Common myeloid progenitor, CD34-positive (primary cell): ENCODE measurements at regions not wholly inside any gene's neighbourhood (a gene's known extent, or its start where the extent isn't known, plus 50 kb on each side); places are given as distances from the start of the nearest gene placed in this dataset.

Source experiments
- CTCF ChIA-PET: fragments of 350-600 bp; sonication (Branson Sonifier 250); formaldehyde crosslinking; loops from one replicate; lab custom pipeline; 2021; ENCODE audit warnings: antibody characterized with exemption; lab: Charles Lee
- POLR2A ChIA-PET: fragments of 350-600 bp; sonication (Branson Sonifier 250); formaldehyde crosslinking; loops from one replicate; lab custom pipeline; 2021; ENCODE audit warnings: antibody characterized with exemption; lab: Charles Lee
- DNase-seq, 3 donors: peaks; one replicate each; pipeline versions ENCODE4 v3.0.0 to v3.0.0-alpha.2; 2013
- H3K27ac ChIP-seq, 2 experiments: 1 replicate in 1 of 2; 2 replicates in 1 of 2; pipeline ENCODE4 v1.7.0; 2013; ENCODE audit warnings: inconsistent platforms in 2 of 2, low read length in 2 of 2, mild to moderate bottlenecking in 2 of 2, low read depth in 1 of 2, moderate library complexity in 1 of 2; ENCODE audit not compliant: severe bottlenecking in 2 of 2, insufficient read depth in 1 of 2, poor library complexity in 1 of 2
- H3K27me3 ChIP-seq, 5 experiments: replicated peaks in 2 of 5; 1 replicate in 3 of 5; 2 replicates in 2 of 5; pipeline versions ENCODE4 v1.6.1 to v1.7.0; 2013; ENCODE audit warnings: low read length in 4 of 5, mild to moderate bottlenecking in 2 of 5, moderate library complexity in 2 of 5, inconsistent platforms in 1 of 5; ENCODE audit not compliant: insufficient read depth in 5 of 5, control insufficient read depth in 4 of 5
- H3K36me3 ChIP-seq, 4 experiments: 1 replicate in 2 of 4; 2 replicates in 2 of 4; pipeline versions ENCODE4 v1.6.1 to v1.7.0; 2013; ENCODE audit warnings: low read length in 3 of 4, control low read depth in 1 of 4, mild to moderate bottlenecking in 1 of 4; ENCODE audit not compliant: control insufficient read depth in 4 of 4, insufficient read depth in 4 of 4
- H3K4me1 ChIP-seq, 4 experiments: 1 replicate in 3 of 4; 2 replicates in 1 of 4; pipeline versions ENCODE4 v1.6.1 to v1.7.1; 2013; ENCODE audit warnings: low read length in 3 of 4, mild to moderate bottlenecking in 3 of 4, control low read depth in 1 of 4, inconsistent platforms in 1 of 4, moderate library complexity in 1 of 4; ENCODE audit not compliant: control insufficient read depth in 4 of 4, insufficient read depth in 4 of 4; ENCODE audit errors: control extremely low read depth in 1 of 4
- H3K4me3 ChIP-seq, 7 experiments: 1 replicate in 4 of 7; 2 replicates in 3 of 7; pipeline versions ENCODE4 v1.5.1 to v1.7.0; 2013; ENCODE audit warnings: mild to moderate bottlenecking in 7 of 7, low read length in 6 of 7, moderate library complexity in 6 of 7, inconsistent platforms in 2 of 7, low read depth in 2 of 7, control low read depth in 1 of 7; ENCODE audit not compliant: insufficient read depth in 4 of 7, control insufficient read depth in 1 of 7; ENCODE audit errors: extremely low read depth in 1 of 7
- H3K9me3 ChIP-seq, 5 experiments: 1 replicate in 4 of 5; 2 replicates in 1 of 5; pipeline versions ENCODE4 v1.6.1 to v1.7.1; 2013; ENCODE audit warnings: low read length in 4 of 5, mild to moderate bottlenecking in 2 of 5, inconsistent platforms in 1 of 5, low read depth in 1 of 5, moderate library complexity in 1 of 5; ENCODE audit not compliant: control insufficient read depth in 4 of 5, insufficient read depth in 2 of 5; ENCODE audit errors: control extremely low read depth in 1 of 5
- WGBS: methylation state at CpG from one replicate; pipeline ENCODE4 v1.1.5; 2013; ENCODE audit not compliant: insufficient coverage; 5-methylcytosine and 5-hydroxymethylcytosine counted together

DNA sequence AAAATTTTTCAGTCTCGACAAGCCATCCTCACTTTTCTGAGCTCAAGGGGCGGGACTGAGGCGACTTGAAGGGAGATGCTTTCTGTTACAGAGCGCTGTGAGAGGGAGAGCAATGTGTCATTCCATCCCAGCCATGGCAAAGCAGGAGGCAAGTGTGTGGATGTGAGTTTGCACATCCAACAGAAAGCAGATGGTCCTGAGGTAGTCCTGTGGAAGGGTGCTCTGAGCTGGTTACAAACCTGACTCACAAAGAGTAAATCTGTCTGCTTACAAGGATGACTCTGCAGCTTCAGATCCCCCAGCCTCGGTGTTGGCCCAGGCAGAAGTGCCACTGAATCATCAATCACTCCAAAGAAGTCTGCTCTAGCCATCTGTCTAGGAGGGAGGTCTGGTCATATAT lies 482.0 kb upstream of the DCC start:
- H3K9me3 ChIP-seq = no peaks in the 10 kb centered on the region
- CTCF ChIA-PET = no interaction called here

DNA sequence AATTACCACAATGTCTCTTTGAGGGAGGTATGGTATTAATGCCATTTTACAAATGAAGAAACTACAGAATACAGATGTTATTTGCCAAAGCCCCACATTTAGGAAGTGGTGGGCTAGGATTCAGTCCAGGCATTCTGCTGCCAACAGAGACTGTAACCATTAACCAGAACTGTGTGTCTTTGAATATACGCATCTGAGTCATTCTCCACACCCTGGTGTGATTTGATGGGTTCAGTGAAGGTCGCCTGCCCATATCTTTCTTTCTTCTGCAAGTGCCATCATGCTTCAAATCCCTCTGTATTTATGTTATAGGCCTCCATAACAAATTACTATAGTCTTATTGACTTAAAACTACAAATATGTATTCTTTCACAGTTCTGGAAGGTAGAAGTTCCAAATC lies 479.0 kb upstream of the DCC start:
- H3K27ac ChIP-seq = no peak overlapping the region
- no peaks in the 10 kb centered on the region for H3K4me1 ChIP-seq
- H3K4me3 ChIP-seq = no peak overlapping the region
- no peak for DNase-seq
- ChIA-PET POLR2A (no interaction called here), CTCF (no interaction called here)
- H3K9me3 ChIP-seq = no peaks in the 10 kb centered on the region
- H3K27me3 ChIP-seq = no peaks in the 10 kb centered on the region
- no CpG with 5 or more reads among the region's 2 CpGs for WGBS
- H3K36me3 ChIP-seq = no peaks in the 10 kb centered on the region

More for the DNA sequence above, 482.0 kb upstream of the DCC start:
- DNase-seq = no peak
- POLR2A ChIA-PET = no interaction called here
- Histone ChIP-seq H3K4me1 (no peaks in the 10 kb centered on the region), H3K36me3 (no peaks in the 10 kb centered on the region), H3K27me3 (no peaks in the 10 kb centered on the region), H3K4me3 (no peak overlapping the region), H3K27ac (no peak overlapping the region)
- WGBS = 51% methylated on average over 5 of the region's 5 CpGs

DNA sequence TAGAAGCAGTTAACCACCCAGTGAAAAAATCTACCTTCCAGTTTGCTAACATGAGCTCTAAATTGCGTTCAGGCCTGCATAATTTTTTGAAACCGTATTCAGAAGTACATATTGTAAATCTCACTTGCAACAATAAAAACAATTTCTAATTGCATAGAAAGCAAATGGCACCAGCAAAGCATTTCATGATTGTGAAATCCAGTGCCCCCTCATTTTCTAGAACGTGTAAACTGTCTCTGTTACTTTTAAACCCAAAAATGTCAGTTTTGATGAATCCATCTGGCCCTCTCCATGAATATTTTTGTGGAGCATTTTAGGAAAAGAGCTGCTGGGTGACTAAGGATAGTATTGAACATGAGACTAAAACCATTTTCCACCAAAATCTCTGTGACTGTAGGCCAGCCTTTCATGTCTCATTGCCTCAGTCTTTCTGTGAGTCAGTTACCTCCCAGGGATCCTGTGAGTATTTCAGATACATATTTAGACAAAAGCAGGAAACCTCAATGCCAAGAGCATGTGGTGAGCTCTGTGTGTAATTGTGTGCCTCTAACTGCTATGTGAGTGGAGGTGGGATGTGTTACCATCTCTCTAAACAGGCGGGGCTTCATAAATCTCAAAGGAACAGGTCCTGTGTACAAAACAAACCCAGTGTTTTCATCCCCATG lies 477.8 kb upstream of the DCC start:
- Histone ChIP-seq H3K4me3 (no peak overlapping the region), H3K36me3 (no peaks in the 10 kb centered on the region), H3K4me1 (no peaks in the 10 kb centered on the region), H3K27me3 (no peaks in the 10 kb centered on the region), H3K9me3 (no peaks in the 10 kb centered on the region), H3K27ac (no peak overlapping the region)
- DNase-seq = no peak
- WGBS = 93% methylated on average over 3 of the region's 4 CpGs
- CTCF ChIA-PET = no interaction called here
- POLR2A ChIA-PET = no interaction called here

DNA sequence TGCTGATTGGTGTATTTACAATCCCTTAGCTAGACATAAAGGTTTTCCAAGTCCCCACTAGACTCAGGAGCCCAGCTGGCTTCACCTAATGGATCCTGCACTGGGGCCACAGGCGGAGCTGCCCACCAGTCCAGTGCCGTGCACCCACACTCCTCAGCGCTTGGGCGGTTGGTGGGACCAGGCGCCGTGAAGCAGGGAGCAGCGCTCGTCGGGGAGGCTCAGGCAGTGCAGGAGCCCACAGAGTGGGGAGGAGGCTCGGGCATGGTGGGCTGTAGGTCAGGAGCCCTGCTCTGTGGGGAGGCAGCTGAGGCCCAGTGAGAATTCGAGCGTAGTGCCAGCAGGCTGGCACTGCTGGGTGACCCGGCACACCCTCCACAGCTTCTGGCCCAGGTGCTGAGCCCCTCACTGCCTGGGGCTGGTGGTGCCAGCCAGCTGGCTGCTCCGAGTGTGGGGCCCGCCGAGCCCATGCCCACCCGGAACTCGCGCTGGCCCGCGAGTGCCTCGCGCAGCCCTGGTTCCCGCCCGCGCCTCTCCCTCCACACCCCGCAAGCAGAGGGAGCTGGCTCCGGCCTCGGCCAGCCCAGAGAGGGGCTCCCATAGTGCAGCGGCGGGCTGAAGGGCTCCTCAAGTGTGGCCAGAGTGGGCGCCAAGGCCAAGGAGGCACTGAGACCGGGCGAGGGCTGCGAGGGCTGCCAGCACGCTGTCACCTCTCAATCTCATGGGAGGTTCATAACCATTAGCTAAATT lies 475.6 kb upstream of the DCC start:
- Histone ChIP-seq H3K27ac (no peak overlapping the region), H3K9me3 (no peaks in the 10 kb centered on the region), H3K4me1 (no peaks in the 10 kb centered on the region), H3K36me3 (no peaks in the 10 kb centered on the region), H3K4me3 (no peak overlapping the region), H3K27me3 (no peaks in the 10 kb centered on the region)
- ChIA-PET CTCF (interaction anchor here (1.3 kb wide), 1 partner anchor 10 kb away, joined by 3 read pairs; no protein-coding TSS in a partner anchor), POLR2A (no interaction called here)
- 91% methylated on average over 26 of the region's 36 CpGs for WGBS
- DNase-seq = no peak

DNA sequence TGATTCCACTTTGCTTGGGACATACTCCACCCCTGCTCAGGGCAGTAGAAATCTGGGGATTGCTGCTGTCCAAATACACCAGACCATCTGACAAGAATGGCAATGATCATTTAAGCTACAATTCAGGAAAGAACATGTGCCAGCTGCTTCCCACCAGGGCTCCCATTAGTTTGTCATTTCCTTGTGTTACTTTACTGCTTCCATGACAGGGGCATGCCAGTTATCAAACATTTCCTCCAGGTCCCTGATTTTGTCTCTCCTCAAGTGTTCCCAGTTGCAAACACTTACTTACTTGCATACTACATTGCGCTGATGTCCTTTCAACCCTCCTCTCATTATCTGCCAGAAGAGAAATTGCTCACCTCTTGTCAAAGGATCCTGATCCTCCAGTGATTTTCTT lies 474.5 kb upstream of the DCC start:
- no peak for DNase-seq
- H3K27ac ChIP-seq = no peak overlapping the region
- no peak overlapping the region for H3K4me3 ChIP-seq
- POLR2A ChIA-PET = no interaction called here
- no CpG with 5 or more reads among the region's 1 CpG for WGBS
- CTCF ChIA-PET = interaction anchor here (1.3 kb wide), 1 partner anchor 9 kb away, joined by 3 read pairs; no protein-coding TSS in a partner anchor
- H3K27me3 ChIP-seq = no peaks in the 10 kb centered on the region
- no peaks in the 10 kb centered on the region for H3K4me1 ChIP-seq
- no peaks in the 10 kb centered on the region for H3K36me3 ChIP-seq
- no peaks in the 10 kb centered on the region for H3K9me3 ChIP-seq

DNA sequence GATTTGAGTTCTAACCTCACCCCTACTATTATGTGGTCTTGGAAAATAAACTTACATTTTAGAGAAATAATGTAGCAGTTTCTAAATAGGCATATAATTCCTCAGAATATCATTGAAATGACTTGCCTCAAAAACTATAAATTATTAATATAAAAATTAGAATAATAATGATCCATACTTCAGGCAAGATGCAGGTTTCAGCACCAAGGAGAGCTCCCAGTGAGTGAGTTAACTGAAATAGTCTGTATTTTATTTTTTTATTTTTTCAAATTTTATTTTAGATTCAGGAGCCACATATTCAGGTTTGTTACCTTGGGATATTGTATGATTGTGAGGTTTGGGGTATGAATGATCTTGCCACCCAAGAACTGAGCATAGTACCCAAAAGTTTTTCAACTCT lies 472.2 kb upstream of the DCC start:
- H3K36me3 ChIP-seq = no peaks in the 10 kb centered on the region
- no peak overlapping the region for H3K4me3 ChIP-seq
- no peaks in the 10 kb centered on the region for H3K27me3 ChIP-seq
- CTCF ChIA-PET = no interaction called here
- no peaks in the 10 kb centered on the region for H3K9me3 ChIP-seq
- POLR2A ChIA-PET = no interaction called here
- no peak overlapping the region for H3K27ac ChIP-seq
- DNase-seq = peak in 2 of 3 donors; percentile 14 to 15
- H3K4me1 ChIP-seq = no peaks in the 10 kb centered on the region

DNA sequence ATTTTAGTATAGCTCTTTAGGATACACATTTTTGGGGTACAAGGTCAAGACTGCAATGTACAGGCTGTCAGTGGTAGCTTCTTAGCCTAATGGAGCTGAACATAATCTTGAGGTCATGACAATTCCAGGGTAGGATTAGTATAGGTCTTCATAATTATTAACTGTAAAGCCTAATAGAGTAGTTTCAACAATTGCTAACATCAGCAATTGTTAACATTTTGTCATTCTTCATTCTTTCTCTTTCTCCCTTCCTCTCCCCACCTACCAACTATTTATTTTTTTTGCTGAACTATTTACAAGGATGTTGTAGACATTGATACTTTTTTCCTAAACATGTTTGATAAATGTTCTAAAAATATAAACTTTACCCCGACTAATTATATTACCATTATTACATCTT lies 461.3 kb upstream of the DCC start:
- H3K4me1 ChIP-seq = no peaks in the 10 kb centered on the region
- H3K36me3 ChIP-seq = no peaks in the 10 kb centered on the region
- DNase-seq = no peak
- WGBS = 100% methylated on average over 1 of the region's 1 CpG
- no peak overlapping the region for H3K4me3 ChIP-seq
- CTCF ChIA-PET = no interaction called here
- POLR2A ChIA-PET = no interaction called here
- peaks cover 0 to 4% (median 0%) of the 10 kb centered on the region in 5 experiments for H3K9me3 ChIP-seq
- H3K27me3 ChIP-seq = no peaks in the 10 kb centered on the region
- no peak overlapping the region for H3K27ac ChIP-seq
